HG03442 (cell line): ENCODE measurements at regions not wholly inside any gene's neighbourhood (a gene's known extent, or its start where the extent isn't known, plus 50 kb on each side); places are given as distances from the start of the nearest gene placed in this dataset.
"Not testable (repeated sequence)": the region's sequence is repeated elsewhere in the genome, so short reads cannot be mapped to it uniquely, and the experiment has no call there.

Source experiments
- ATAC-seq: cut with Tn5 transposase; IDR thresholded peaks from one replicate; pipeline ENCODE4 v1.9.1; 2021; ENCODE audit warnings: mild to moderate bottlenecking, moderate library complexity; ENCODE audit not compliant: unreplicated experiment

DNA sequence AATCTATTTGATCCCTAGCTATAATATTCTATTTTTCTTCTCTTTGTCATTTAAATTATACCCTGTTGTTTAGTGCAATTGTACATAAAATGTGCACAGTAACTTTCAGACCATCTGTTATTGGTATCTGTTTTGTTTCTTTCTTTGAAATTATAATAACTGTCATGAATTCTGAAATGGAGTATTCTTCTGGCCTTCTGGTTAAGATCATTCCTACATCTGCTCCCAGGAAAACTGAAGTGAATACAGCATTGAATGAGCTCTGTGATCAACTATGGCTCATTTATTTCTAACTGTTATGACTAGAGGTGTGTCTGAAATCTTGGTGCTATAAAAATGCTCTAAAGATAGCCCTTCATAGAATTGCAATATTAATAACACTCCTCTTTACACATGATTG lies 788.4 kb upstream of the TMEFF2 start:
- no peak for ATAC-seq

DNA sequence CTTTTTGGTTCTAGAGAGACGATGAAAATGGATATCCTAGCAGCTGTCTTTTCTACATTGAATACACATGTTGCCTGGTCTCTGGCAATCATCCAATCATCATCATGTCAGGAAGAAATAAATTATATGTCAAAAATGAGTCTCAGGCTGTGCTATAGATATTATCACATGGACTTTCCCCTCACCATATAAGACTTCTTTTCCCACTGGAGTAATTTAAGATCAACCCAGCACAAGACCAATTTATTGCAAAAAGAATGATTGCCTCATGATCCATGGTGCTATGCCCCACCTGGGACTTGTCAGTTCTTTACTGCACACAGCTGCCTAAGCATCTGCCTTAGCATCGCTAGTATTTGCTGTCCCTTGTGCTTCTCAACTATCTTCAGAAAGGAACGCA lies 783.7 kb upstream of the TMEFF2 start:
- ATAC-seq = no peak

DNA sequence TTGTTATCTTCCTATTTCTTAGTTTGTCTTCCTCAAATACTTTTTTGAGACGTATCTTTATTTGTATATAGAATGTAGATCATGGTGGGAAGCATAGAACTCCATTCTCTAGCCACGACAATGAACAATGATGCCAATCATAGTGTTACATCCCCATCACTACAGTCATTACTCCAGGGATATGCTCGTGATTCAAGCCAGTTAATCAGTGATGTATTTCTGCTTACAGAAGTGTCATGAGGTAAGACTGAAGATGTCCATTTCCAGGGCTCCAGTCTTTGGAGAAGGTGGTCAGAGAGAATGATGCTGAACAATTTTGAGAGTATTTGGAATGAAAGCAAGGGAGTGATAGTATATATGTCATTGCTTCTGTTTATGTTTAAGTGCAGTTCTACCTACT lies 777.2 kb upstream of the TMEFF2 start:
- no peak for ATAC-seq

DNA sequence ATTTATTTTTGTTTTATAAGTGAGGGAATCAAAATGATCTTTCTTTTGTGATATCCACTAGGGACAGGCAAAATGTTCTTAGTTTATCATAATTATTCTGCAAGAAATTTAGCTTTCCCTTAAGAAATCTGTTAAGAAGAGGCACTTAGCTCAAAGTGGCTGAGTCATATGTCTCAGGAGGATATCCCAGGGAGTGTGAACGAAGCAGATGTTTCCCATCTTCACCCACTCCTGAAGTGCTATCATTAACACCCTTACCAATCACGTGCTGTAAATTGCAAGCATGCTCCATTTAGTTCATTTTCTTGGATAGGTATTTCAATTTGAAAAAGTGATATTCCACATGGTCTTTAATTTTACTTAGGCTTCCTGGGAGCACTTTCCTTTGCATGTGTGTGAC lies 774.3 kb upstream of the TMEFF2 start:
- ATAC-seq = no peak

DNA sequence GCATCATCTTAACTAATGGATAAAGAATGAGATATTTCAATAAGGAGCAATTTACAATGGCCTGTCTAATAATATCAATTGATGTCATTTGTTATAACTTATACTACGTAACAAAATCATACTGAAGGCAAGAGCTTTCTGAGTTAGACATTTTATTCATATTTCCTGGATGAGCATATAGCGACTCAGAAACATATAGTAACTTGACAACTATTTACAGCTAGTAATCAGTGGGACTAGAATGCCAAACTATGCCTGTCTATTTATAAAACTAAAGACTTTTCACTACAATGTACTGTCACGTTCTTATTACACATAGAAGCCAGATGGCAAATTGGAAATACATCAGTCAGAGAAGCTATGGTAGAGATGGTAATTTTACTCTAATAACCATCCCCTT lies 766.2 kb upstream of the TMEFF2 start:
- no peak for ATAC-seq

- not testable (repeated sequence) for ATAC-seq
Observed at GRCh38 chr2:192958615-192959014, 763.9 kb upstream of the TMEFF2 start.

GRCh38 chr2:192957425-192957824 lies 762.7 kb upstream of the TMEFF2 start:
- no peak for ATAC-seq

GRCh38 chr2:192953116-192953515 lies 758.4 kb upstream of the TMEFF2 start:
- no peak for ATAC-seq

DNA sequence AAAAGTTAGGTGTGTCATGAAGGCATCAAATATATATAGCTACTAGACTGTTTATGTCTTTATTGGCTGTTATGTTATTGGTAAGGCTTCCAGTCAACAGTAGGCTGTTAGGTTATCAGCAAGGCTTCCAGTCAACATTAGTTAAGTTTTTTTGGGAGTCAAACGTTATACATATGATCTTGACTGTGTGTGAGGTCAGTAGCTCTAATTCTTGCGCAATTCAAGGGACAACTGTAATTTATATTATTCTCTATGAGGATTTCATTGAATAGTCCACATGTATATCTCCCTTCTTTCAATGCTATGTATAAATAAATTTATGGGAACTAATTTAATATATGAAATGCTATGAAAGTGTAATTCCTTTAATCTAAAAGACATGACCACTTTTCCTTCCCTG lies 757.5 kb upstream of the TMEFF2 start:
- no peak for ATAC-seq

- no peak for ATAC-seq
Observed at GRCh38 chr2:192948316-192948715, 753.6 kb upstream of the TMEFF2 start.

DNA sequence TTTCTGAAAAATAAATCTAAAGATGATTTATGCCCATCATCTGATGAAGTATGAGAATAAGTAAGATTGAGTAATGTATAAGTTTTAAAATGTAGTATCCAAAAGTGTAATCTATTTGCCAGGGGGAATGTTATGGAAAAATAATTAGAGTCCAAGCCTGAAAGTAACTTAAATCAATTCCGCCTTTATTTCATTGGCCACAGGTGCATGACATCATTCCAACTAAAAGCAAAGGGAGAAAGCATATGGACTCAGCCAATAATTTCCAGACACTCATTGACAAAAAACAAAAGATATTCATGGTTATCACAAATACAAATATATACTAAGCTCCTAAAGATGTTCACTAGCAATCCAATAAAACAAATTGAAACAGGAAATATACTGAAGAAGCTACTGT lies 752.6 kb upstream of the TMEFF2 start:
- no peak for ATAC-seq

DNA sequence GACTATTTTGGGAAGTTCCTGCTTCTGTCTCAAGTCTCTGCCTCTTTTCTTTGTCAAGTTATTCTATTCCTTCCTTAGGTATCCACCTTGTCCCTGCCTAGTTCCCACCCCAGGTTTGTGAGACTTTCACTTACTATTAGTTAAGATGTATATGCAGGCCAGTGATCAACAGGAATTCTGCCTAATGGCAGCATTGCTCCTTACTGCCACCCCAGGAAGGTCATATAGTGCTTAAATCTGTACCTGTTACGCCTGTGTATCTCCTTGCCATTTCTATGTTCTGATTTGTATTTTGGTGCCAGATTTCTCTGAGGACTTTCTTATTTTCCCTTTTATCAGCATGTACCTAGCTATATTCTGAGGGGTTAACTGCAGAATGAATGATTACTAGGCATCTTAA lies 746.0 kb upstream of the TMEFF2 start:
- ATAC-seq = no peak

GRCh38 chr2:192932376-192932775 lies 737.6 kb upstream of the TMEFF2 start:
- ATAC-seq = no peak

DNA sequence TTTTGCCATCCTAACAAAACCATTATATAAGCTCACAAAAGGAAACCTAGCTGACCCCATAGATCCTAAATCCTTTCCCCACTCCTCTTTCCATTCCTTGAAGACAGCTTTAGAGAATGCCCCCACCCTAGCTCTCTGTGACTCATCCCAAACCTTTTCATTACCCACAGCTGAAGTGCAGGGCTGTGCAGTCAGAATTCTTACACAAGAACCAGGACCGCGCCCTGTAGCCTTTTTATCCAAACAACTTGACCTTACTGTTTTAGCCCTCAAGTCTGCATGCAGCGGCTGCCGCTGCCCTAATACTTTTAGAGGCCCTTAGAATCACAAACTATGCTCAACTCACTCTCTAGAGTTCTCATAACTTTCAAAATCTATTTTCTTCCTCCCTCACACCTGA lies 726.9 kb upstream of the TMEFF2 start:
- not testable (repeated sequence) for ATAC-seq

DNA sequence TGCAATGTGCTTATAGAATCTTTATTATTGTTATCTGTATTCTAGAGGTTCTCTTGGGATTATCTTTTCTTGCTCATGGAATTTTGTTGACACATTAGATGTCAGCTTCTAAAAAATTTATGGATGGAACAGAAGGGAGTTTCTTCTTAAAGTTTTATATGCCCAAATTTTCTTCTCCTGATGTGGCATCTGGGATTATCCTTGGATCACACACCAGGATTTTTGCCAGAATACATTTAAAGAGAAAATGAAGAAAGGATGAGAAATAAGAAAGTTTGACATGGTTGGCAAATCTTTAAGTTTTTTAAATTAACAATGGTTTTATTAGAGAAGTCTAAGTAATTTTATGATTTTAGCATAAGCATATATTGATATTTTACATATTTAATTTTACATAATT lies 706.7 kb upstream of the TMEFF2 start:
- no peak for ATAC-seq

GRCh38 chr2:192899466-192899865 lies 704.7 kb upstream of the TMEFF2 start:
- ATAC-seq = no peak

- not testable (repeated sequence) for ATAC-seq
Observed at GRCh38 chr2:192893976-192894375, 699.2 kb upstream of the TMEFF2 start.

DNA sequence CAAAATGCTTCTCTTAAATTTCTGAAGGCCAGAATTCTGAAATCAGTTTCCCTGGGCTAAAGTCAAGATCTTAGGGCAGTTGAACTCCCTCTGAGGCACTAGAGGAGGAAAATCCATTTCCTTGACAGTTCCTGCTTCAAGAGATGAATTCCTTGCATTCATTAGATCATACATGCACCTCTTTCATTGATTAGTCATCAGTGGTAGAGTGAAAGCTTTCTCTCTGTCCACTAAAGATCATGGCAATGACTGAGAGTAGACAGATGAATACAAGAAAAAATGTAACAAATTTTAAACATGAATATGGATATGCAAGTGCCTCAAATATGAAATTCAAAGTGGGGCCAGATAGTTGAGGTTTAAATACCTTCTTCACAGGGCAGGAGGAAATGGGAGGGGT lies 693.4 kb upstream of the TMEFF2 start:
- no peak for ATAC-seq

DNA sequence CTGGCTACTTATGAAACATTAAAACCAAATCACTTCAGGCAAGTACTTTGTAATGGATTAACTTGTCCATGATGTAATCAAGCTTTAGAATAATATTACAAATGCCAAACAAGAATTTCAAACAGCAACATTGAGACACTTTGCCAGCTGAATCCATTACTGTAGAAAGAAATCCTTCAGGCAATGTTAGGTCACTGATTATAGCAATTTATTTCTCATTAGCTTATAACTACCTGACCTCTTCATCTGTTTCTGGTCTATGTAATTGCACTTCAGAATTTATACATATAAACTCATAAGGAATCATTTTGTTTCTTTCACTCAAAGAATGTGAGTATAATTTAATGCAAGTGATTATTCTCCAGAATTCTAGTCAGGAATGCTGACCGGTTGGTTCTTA lies 692.6 kb upstream of the TMEFF2 start:
- no peak for ATAC-seq

DNA sequence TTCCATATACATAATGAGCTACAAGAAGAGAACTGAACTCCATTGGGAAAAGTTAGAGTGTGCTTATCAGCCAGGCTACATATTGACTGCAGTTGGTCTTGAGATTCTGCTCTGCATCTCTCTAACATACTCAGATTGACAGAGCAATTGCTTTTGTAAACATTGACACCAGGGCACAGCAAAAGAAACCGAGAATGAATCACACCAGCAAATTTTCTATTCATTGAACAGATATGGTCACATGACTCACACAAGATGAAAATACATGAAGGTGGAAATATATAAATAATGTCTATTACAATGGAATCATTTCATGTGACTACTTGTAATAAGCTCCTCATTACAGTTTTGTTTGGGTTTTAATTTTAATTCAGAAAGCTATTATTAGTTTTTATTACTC lies 691.9 kb upstream of the TMEFF2 start:
- no peak for ATAC-seq

DNA sequence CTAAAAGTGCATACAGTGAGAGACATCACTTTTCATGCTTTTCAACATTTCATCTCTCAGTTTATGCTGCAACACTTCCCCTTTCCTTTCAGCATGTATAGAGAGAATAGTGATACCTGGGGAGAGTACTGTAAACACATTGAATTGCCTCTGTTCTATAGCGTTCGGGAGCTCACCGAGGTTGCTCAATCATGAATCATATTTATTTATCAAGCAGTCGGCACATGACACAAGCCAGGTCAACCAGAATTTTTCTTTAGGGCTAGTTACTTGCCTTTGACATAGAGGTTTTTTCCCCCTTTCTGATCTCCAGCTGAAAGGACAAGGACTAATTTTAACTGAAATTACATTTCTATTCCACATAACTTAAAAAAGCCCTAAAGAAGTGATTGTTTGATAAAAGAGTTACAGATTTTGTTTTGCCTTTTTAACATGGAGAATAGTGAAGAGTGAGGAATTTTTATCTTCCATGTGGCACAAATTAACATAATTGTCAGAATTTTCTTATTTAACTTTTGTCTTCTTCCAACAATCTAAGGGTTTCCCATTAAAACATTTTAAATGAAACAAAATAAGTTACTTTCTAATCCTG lies 690.9 kb upstream of the TMEFF2 start:
- ATAC-seq = no peak

DNA sequence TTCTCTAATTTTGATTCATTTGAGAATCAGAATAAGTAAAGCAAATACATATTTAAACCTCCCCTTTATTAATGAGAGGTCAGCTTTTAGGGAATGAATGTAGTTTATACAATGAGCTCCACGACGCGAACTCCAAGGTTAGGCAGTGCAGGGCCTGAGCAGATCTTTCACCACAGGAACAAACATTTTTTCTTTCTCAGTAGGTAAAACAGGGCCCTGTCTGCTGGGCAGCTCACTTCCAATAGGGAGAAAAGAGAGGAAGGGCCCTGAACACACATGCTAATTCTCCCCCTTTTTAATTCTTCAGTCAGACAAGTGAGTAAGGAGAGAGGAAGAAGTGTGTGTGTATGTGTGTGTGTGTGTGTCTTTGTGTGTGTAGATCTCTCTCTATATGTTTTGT lies 682.4 kb upstream of the TMEFF2 start:
- ATAC-seq = no peak

- no peak for ATAC-seq
Observed at GRCh38 chr2:192876698-192877097, 682.0 kb upstream of the TMEFF2 start.

DNA sequence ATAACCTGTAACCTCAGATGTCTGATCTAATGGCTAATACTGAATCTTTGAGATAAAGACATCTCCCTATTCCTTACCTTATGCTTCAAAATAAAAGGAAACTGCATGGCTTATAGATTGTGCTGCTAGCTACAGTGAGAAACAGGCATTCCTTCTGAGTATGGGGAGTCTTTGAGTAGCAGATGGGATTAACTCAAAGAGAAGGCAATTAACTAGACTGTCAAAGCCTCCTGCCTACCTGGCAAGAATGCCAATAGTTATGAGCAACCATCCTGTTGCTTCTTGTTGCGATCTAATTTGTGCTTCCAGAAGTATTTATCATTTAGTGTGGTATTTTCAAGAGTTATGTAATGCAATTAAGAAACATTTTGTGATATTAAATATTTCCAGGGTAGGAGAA lies 660.0 kb upstream of the TMEFF2 start:
- ATAC-seq = no peak
